Stimulated activated CD4-positive, alpha-beta T cell treated with anti-CD3 and anti-CD28 coated beads, Interleukin-15, amount 100 ng/mL, for 1 hour (primary cell): ENCODE measurements at regions not wholly inside any gene's neighbourhood (a gene's known extent, or its start where the extent isn't known, plus 50 kb on each side); places are given as distances from the start of the nearest gene placed in this dataset.
"Not testable (repeated sequence)": the region's sequence is repeated elsewhere in the genome, so short reads cannot be mapped to it uniquely, and the experiment has no call there.

ENCODE experiments used
- DNase-seq, 2 donors: peaks; one replicate each; pipeline ENCODE4 v3.0.0-alpha.2; 2020; ENCODE audit warnings: low read depth in 1 of 2, low spot score in 1 of 2

- DNase-seq = no peak
Measured at GRCh38 chr12:131192951-131193350, 239.2 kb downstream of the ADGRD1 start.

GRCh38 chr12:131194166-131194565, 240.5 kb downstream of the ADGRD1 start:
- no peak for DNase-seq

GRCh38 chr12:131195796-131196195, 242.1 kb downstream of the ADGRD1 start:
- DNase-seq = no peak

- no peak for DNase-seq
Measured at GRCh38 chr12:131196220-131196619, 242.5 kb downstream of the ADGRD1 start.

GRCh38 chr12:131197490-131197889, 243.8 kb downstream of the ADGRD1 start:
- DNase-seq = no peak

- no peak for DNase-seq
Measured at GRCh38 chr12:131199221-131199620, 245.5 kb downstream of the ADGRD1 start.

- not testable (repeated sequence) for DNase-seq
Measured at GRCh38 chr12:131201912-131202311, 248.2 kb downstream of the ADGRD1 start.

GRCh38 chr12:131202592-131203378, 249.1 kb downstream of the ADGRD1 start:
- DNase-seq = no peak

- DNase-seq = no peak
Measured at GRCh38 chr12:131203666-131204415, 250.1 kb downstream of the ADGRD1 start.

GRCh38 chr12:131204416-131205274, 250.9 kb downstream of the ADGRD1 start:
- no peak for DNase-seq

- DNase-seq = not testable (repeated sequence)
Measured at GRCh38 chr12:131205275-131205933, 251.7 kb downstream of the ADGRD1 start.

GRCh38 chr12:131206630-131207299, 253.1 kb downstream of the ADGRD1 start:
- DNase-seq = not testable (repeated sequence)

- not testable (repeated sequence) for DNase-seq
Measured at GRCh38 chr12:131207300-131207660, 253.6 kb downstream of the ADGRD1 start.

GRCh38 chr12:131207841-131208240, 254.1 kb downstream of the ADGRD1 start:
- not testable (repeated sequence) for DNase-seq

GRCh38 chr12:131208425-131208824, 254.7 kb downstream of the ADGRD1 start:
- DNase-seq = no peak

- no peak for DNase-seq
Measured at GRCh38 chr12:131209082-131210070, 255.7 kb downstream of the ADGRD1 start.

- DNase-seq = no peak
Measured at GRCh38 chr12:131210506-131211339, 257.0 kb downstream of the ADGRD1 start.

GRCh38 chr12:131211340-131211938, 257.7 kb downstream of the ADGRD1 start:
- no peak for DNase-seq
